Retinal pigment epithelial cell (primary cell): ENCODE measurements at regions not wholly inside any gene's neighbourhood (a gene's known extent, or its start where the extent isn't known, plus 50 kb on each side); places are given as distances from the start of the nearest gene placed in this dataset.

Experiments
- DNase-seq: peaks from one replicate; pipeline ENCODE4 v3.0.0-alpha.2; 2010; ENCODE audit warnings: low read depth
- H3K4me3 ChIP-seq: 2 replicates; pipeline ENCODE4 v1.5.1; 2011; ENCODE audit warnings: mild to moderate bottlenecking, low read length, control low read depth, moderate library complexity
- CTCF ChIP-seq: conservative IDR thresholded peaks from 2 replicates; pipeline ENCODE4 v1.5.1; 2011; ENCODE audit warnings: low read depth, low read length, control low read depth, inconsistent platforms

GRCh38 chr12:98022961-98023360, 492.4 kb upstream of the TMPO start:
- no peak for DNase-seq
- no peak for TF ChIP-seq CTCF
- H3K4me3 ChIP-seq: no peak overlapping the region

GRCh38 chr12:98037401-98038140, 477.8 kb upstream of the TMPO start:
- H3K4me3 ChIP-seq: no peak overlapping the region
- DNase-seq: no peak
- no peak for TF ChIP-seq CTCF

- no peak overlapping the region for H3K4me3 ChIP-seq
- DNase-seq: no peak
- no peak for TF ChIP-seq CTCF
Observed at GRCh38 chr12:98042668-98043067, 472.7 kb upstream of the TMPO start.

GRCh38 chr12:98045395-98045794, 470.0 kb upstream of the TMPO start:
- no peak for TF ChIP-seq CTCF
- H3K4me3 ChIP-seq: no peak overlapping the region
- no peak for DNase-seq

GRCh38 chr12:98048326-98048725, 467.1 kb upstream of the TMPO start:
- no peak overlapping the region for H3K4me3 ChIP-seq
- DNase-seq: no peak
- no peak for TF ChIP-seq CTCF

GRCh38 chr12:98053202-98053601, 462.2 kb upstream of the TMPO start:
- TF ChIP-seq CTCF: no peak
- DNase-seq: no peak
- H3K4me3 ChIP-seq: no peak overlapping the region

GRCh38 chr12:98057701-98058100, 457.7 kb upstream of the TMPO start:
- no peak overlapping the region for H3K4me3 ChIP-seq
- no peak for TF ChIP-seq CTCF
- DNase-seq: no peak
